HFFc6 (cell line): ENCODE measurements at regions not wholly inside any gene's neighbourhood (a gene's known extent, or its start where the extent isn't known, plus 50 kb on each side); places are given as distances from the start of the nearest gene placed in this dataset.

Experiments used
- DNase-seq: peaks from one replicate; pipeline ENCODE4 v3.0.0-alpha.2; 2018
- H3K27ac Mint-ChIP-seq: 2 replicates; pipeline ENCODE4 v1.8.0; 2020; ENCODE audit warnings: mild to moderate bottlenecking, mixed read lengths
- H3K27me3 Mint-ChIP-seq: 2 replicates; pipeline ENCODE4 v1.8.0; 2021; ENCODE audit warnings: mild to moderate bottlenecking, moderate library complexity, mixed read lengths; ENCODE audit not compliant: insufficient read depth
- H3K36me3 Mint-ChIP-seq: 2 replicates; pipeline ENCODE4 v1.8.0; 2021; ENCODE audit warnings: low read depth, mixed read lengths
- H3K4me1 Mint-ChIP-seq: 2 replicates; pipeline ENCODE4 v1.8.0; 2020; ENCODE audit warnings: low read depth, mixed read lengths
- H3K4me3 Mint-ChIP-seq: 2 replicates; pipeline ENCODE4 v1.8.0; 2020; ENCODE audit warnings: mild to moderate bottlenecking, moderate library complexity, mixed read lengths
- H3K9me3 Mint-ChIP-seq: 2 replicates; pipeline ENCODE4 v1.8.0; 2020; ENCODE audit warnings: mild to moderate bottlenecking, mixed read lengths
- TF ChIP-seq, protein P1 (sequence below): fragments of 200-600 bp; sonication (generic); IDR thresholded peaks from 2 replicates; pipeline ENCODE4 v1.5.0; 2021; ENCODE audit warnings: antibody characterized with exemption, mild to moderate bottlenecking

DNA sequence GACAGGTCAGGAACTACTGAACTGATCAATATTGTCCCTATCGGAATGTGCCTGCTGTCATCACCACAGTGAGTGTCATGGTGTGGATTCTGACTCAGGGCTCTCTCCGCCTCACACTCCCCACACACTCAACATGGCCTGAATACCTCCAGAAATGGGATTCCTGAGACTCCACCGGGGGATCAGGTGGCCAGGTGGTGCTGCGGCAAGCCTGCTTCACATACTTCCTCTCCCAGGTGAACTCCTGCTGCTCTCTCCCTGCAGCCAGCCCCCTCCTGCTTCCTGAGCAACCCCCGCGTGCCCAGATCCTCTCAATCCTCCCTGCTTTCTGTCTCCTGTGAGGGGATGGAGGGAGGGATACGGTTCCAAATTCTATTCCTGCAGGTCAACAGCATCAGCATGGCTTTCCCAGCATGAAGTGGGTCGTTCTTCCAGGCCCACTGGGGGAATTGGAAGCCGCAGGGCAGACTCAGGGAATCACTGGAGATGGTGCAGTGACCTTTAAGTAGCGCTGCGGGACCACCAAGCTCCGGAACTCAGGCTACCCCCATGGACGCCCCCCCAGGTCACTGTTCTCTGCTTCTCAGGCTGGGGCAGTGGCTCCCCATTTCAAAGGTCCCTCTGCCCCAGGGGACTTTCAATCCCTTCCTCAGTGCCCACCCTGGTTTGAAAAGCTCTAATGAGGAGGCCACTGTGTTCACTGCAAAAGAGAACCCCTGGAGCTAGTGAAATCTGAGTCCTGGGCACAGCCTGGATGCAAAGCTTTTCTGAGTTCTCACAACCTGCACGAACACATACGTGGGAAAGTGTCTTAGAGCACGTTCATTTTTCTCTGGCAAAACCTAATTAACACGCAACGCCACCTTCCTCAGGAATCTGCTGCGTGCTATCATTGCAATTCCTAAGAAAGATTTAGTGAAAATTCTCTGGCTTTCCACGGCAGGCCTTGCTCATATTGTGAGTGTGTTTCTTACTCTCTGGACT is 168.4 kb downstream of the ZFP36L2 start:
- Mint-ChIP-seq H3K9me3 (peaks cover 6% of the 10 kb centered on the region), H3K27ac (no peak overlapping the region)
- DNase-seq: no peak

DNA sequence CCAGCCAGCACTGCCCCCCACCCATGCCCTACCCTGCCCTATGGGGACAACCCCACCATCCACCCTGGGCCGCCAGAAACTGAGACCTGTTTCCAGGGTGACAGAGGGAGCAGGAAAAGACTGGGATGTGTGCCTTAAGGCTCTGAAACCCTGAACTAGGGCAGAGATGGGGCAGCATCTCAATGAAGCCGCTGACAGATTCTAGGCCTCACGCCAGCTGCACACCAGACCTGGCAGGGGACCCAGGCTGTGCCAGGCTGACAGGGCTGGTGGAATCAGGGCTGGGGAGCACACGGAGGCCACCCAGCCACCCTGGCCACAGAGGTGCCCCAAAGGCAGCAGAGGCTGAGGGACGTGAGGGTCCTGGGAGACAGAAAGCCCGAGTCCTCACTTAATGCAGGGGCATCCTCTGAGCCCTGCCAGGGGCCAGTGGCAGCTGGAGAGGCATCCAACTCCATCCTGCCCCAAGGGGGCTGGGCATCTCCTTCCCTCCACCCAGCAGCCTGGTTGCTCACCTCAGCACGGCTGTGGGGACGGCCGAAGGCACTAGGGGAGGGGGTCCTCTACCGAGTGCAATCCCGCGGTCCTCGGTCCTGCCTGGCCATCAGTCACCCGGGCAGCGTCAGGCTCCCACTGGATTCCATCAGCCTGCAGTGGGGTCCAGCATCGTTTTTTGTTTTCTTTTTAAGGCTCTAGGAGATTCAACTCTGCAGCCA is 169.2 kb downstream of the ZFP36L2 start:
- no peak for DNase-seq
- H3K27ac Mint-ChIP-seq: no peak overlapping the region
- H3K36me3 Mint-ChIP-seq: peaks cover 10% of the 10 kb centered on the region
- H3K9me3 Mint-ChIP-seq: peaks cover 5% of the 10 kb centered on the region
- no peak overlapping the region for H3K4me3 Mint-ChIP-seq
- peaks cover 1% of the 10 kb centered on the region; the same call in 1 of the 2 replicates for H3K27me3 Mint-ChIP-seq
- TF ChIP-seq, protein P1, sequence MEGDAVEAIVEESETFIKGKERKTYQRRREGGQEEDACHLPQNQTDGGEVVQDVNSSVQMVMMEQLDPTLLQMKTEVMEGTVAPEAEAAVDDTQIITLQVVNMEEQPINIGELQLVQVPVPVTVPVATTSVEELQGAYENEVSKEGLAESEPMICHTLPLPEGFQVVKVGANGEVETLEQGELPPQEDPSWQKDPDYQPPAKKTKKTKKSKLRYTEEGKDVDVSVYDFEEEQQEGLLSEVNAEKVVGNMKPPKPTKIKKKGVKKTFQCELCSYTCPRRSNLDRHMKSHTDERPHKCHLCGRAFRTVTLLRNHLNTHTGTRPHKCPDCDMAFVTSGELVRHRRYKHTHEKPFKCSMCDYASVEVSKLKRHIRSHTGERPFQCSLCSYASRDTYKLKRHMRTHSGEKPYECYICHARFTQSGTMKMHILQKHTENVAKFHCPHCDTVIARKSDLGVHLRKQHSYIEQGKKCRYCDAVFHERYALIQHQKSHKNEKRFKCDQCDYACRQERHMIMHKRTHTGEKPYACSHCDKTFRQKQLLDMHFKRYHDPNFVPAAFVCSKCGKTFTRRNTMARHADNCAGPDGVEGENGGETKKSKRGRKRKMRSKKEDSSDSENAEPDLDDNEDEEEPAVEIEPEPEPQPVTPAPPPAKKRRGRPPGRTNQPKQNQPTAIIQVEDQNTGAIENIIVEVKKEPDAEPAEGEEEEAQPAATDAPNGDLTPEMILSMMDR: no peak
- peaks cover 26% of the 10 kb centered on the region for H3K4me1 Mint-ChIP-seq

More for the DNA sequence above, 168.4 kb downstream of the ZFP36L2 start:
- no peak overlapping the region for H3K4me3 Mint-ChIP-seq
- TF ChIP-seq, protein P1: no peak
- peaks cover 11% of the 10 kb centered on the region for H3K36me3 Mint-ChIP-seq
- peaks cover 22% of the 10 kb centered on the region for H3K4me1 Mint-ChIP-seq
- peaks cover 1% of the 10 kb centered on the region; the same call in 1 of the 2 replicates for H3K27me3 Mint-ChIP-seq

DNA sequence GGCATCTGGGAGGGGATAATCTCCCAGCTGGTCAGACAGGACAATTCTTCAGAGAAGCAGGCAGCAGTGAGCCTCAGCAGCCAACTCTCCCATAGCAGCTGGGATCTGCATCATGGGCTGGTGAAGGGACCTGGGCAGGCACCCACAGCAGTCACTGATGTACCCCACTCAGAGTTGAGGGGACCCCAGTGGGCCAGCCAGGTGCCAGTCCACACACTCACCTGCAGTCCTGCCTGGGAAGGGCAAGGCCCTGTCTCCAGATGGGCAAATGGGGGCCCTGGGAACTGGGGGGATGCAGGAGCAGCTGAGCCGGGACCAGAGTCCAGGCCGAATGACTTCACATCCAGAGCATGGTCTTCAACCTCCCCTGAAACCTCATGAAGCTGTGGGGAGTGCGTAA is 170.4 kb downstream of the ZFP36L2 start:
- TF ChIP-seq, protein P1: no peak
- no peaks in the 10 kb centered on the region for H3K27me3 Mint-ChIP-seq
- H3K4me3 Mint-ChIP-seq: no peak overlapping the region
- H3K27ac Mint-ChIP-seq: no peak overlapping the region
- peaks cover 38% of the 10 kb centered on the region for H3K4me1 Mint-ChIP-seq
- no peaks in the 10 kb centered on the region for H3K9me3 Mint-ChIP-seq
- DNase-seq: no peak
- no peaks in the 10 kb centered on the region for H3K36me3 Mint-ChIP-seq

DNA sequence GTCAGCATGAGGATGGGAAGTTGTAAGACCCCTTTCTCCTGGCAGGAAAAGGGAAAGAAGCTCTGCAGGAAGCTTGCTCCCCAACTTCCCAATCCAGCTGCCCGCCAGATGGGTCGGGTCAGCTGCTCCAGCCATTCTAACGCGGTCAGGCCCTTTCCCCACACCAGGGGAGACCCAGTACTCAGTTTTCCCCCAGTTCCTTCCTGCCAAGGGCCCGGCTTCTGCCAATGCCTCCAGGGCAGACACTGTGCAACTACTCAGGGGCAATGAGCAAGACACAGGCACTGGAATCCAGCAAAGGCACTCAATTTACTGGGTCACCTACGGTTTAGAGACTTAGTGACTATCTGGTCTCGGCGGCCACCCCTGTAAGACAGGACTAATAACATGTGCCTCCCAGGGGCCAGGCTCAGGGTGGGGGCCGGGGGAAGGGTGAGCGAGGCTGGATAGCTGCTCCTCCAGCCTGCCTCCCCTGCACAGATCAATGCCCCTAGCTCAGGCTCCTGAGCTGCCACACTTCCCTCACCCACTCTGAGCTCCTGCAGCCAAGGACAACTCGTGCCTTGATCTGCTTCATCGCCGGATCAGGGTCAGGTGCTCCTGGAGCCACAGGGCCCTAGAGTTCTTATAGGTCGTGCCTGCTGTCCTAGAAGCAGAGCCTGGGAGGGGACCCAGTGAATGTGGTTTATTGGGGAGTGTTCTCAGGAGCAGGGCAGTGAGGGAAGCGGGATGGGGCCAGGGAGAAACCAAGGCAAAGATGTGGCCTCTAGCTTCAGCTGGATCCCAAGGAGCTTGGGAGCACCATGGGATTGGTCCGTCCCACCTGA is 171.1 kb downstream of the ZFP36L2 start:
- peaks cover 42% of the 10 kb centered on the region for H3K4me1 Mint-ChIP-seq
- TF ChIP-seq, protein P1: no peak
- no peak overlapping the region for H3K27ac Mint-ChIP-seq
- no peak for DNase-seq
- H3K4me3 Mint-ChIP-seq: no peak overlapping the region
- H3K9me3 Mint-ChIP-seq: no peaks in the 10 kb centered on the region
- no peaks in the 10 kb centered on the region for H3K27me3 Mint-ChIP-seq
- no peaks in the 10 kb centered on the region for H3K36me3 Mint-ChIP-seq

DNA sequence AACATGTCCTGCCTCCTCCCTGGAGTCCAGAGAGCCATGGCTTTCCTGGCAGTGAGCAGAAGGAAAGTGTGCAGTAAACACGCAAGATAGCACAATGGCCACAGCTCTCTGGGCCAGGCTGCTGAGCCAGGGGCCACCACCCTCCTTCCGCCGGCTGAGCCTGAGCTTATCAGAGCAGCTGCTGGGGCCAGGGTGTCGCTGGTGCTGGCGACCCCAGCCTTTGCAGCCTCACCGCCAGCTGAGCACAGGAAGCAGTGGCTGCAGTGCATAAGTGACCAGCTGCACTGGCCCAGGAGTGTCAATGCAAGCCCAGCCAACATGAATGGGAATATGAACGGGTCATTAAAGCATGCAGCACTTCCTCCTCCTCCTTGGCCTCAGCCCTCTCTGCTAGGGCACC is 172.0 kb downstream of the ZFP36L2 start:
- Mint-ChIP-seq H3K4me1 (peaks cover 33% of the 10 kb centered on the region), H3K27me3 (no peaks in the 10 kb centered on the region; the same call in 1 of the 2 replicates), H3K4me3 (no peak overlapping the region), H3K36me3 (no peaks in the 10 kb centered on the region), H3K27ac (no peak overlapping the region), H3K9me3 (no peaks in the 10 kb centered on the region)
- DNase-seq: no peak
- TF ChIP-seq, protein P1: no peak
